Spleen (tissue), 3 donors: ENCODE measurements at regions not wholly inside any gene's neighbourhood (a gene's known extent, or its start where the extent isn't known, plus 50 kb on each side); places are given as distances from the start of the nearest gene placed in this dataset.

Experiments used
- POLR2A ChIP-seq, 3 donors: fragments of 450-650 bp; IDR thresholded peaks; one replicate each; pipeline ENCODE4 v1.5.1; 2017; ENCODE audit warnings: antibody characterized with exemption in 3 of 3, mild to moderate bottlenecking in 1 of 3
- POLR2AphosphoS5 ChIP-seq, 3 donors: sonication (generic); formaldehyde crosslinking; IDR thresholded peaks; one replicate each; pipeline ENCODE4 v1.5.1; 2017; ENCODE audit warnings: antibody characterized with exemption in 3 of 3

- TF ChIP-seq POLR2AphosphoS5 (IDR thresholded peaks at IDR 0.05) (no peak), POLR2A (IDR thresholded peaks at IDR 0.05) (no peak)
These were observed 1336.0 kb upstream of the CELF2 start for GRCh38 chr10:9681655-9682054.
